T-helper 2 cell treated with Interferon-gamma antibody and Interleukin-4, amounts not matched to agents 5 μg/mL and 100 μg/mL, for 36 hours (primary cell): ENCODE measurements at regions not wholly inside any gene's neighbourhood (a gene's known extent, or its start where the extent isn't known, plus 50 kb on each side); places are given as distances from the start of the nearest gene placed in this dataset.

Experiments
- DNase-seq: peaks from one replicate; pipeline ENCODE4 v3.0.0; 2021; ENCODE audit warnings: low spot score
- H3K27ac Mint-ChIP-seq: one replicate; pipeline ENCODE4 v1.8.0; 2021; ENCODE audit warnings: mild to moderate bottlenecking, mixed read lengths
- H3K27me3 Mint-ChIP-seq: one replicate; pipeline ENCODE4 v1.8.0; 2021; ENCODE audit warnings: low read depth, mixed read lengths
- H3K36me3 Mint-ChIP-seq: one replicate; pipeline ENCODE4 v1.8.0; 2021; ENCODE audit warnings: low read depth, mixed read lengths
- H3K4me1 Mint-ChIP-seq: one replicate; pipeline ENCODE4 v1.8.0; 2021; ENCODE audit warnings: low read depth, mixed read lengths
- H3K4me3 Mint-ChIP-seq: one replicate; pipeline ENCODE4 v1.8.0; 2022; ENCODE audit warnings: mild to moderate bottlenecking, moderate library complexity, mixed read lengths
- H3K9me3 Mint-ChIP-seq: one replicate; pipeline ENCODE4 v1.8.0; 2021; ENCODE audit warnings: mixed read lengths

- no peaks in the 10 kb centered on the region for H3K36me3 Mint-ChIP-seq
- H3K4me1 Mint-ChIP-seq: no peaks in the 10 kb centered on the region
- H3K4me3 Mint-ChIP-seq: no peak overlapping the region
- no peaks in the 10 kb centered on the region for H3K27me3 Mint-ChIP-seq
- DNase-seq: no peak
- no peak overlapping the region for H3K27ac Mint-ChIP-seq
- no peaks in the 10 kb centered on the region for H3K9me3 Mint-ChIP-seq
Observed at GRCh38 chr9:73446306-73446705, 294.6 kb downstream of the ANXA1 start.

- Mint-ChIP-seq H3K9me3 (no peaks in the 10 kb centered on the region), H3K27ac (no peak overlapping the region), H3K4me1 (no peaks in the 10 kb centered on the region), H3K4me3 (no peak overlapping the region), H3K36me3 (no peaks in the 10 kb centered on the region), H3K27me3 (no peaks in the 10 kb centered on the region)
- DNase-seq: no peak
Observed at GRCh38 chr9:73451003-73451402, 299.3 kb downstream of the ANXA1 start.

GRCh38 chr9:73459817-73460216 is 308.2 kb downstream of the ANXA1 start:
- H3K9me3 Mint-ChIP-seq: no peaks in the 10 kb centered on the region
- no peak overlapping the region for H3K27ac Mint-ChIP-seq
- no peaks in the 10 kb centered on the region for H3K4me1 Mint-ChIP-seq
- no peaks in the 10 kb centered on the region for H3K36me3 Mint-ChIP-seq
- DNase-seq: no peak
- no peaks in the 10 kb centered on the region for H3K27me3 Mint-ChIP-seq
- no peak overlapping the region for H3K4me3 Mint-ChIP-seq

- Mint-ChIP-seq H3K27ac (no peak overlapping the region), H3K4me3 (no peak overlapping the region), H3K9me3 (peaks cover 3% of the 10 kb centered on the region), H3K4me1 (no peaks in the 10 kb centered on the region), H3K36me3 (no peaks in the 10 kb centered on the region), H3K27me3 (no peaks in the 10 kb centered on the region)
- no peak for DNase-seq
Observed at GRCh38 chr9:73468716-73469115, 317.1 kb downstream of the ANXA1 start.

- no peak for DNase-seq
- Mint-ChIP-seq H3K27ac (no peak overlapping the region), H3K4me1 (no peaks in the 10 kb centered on the region), H3K9me3 (peaks cover 3% of the 10 kb centered on the region), H3K36me3 (no peaks in the 10 kb centered on the region), H3K4me3 (no peak overlapping the region), H3K27me3 (no peaks in the 10 kb centered on the region)
Observed at GRCh38 chr9:73470766-73471165, 319.1 kb downstream of the ANXA1 start.

GRCh38 chr9:73474002-73474600 is 322.4 kb downstream of the ANXA1 start:
- no peaks in the 10 kb centered on the region for H3K36me3 Mint-ChIP-seq
- no peak for DNase-seq
- no peaks in the 10 kb centered on the region for H3K27me3 Mint-ChIP-seq
- H3K27ac Mint-ChIP-seq: no peak overlapping the region
- no peaks in the 10 kb centered on the region for H3K4me1 Mint-ChIP-seq
- peaks cover 3% of the 10 kb centered on the region for H3K9me3 Mint-ChIP-seq
- no peak overlapping the region for H3K4me3 Mint-ChIP-seq

GRCh38 chr9:73474625-73475024 is 323.0 kb downstream of the ANXA1 start:
- Mint-ChIP-seq H3K27ac (no peak overlapping the region), H3K36me3 (no peaks in the 10 kb centered on the region)

GRCh38 chr9:73494894-73495293 is 343.2 kb downstream of the ANXA1 start:
- DNase-seq: no peak
- no peak overlapping the region for H3K27ac Mint-ChIP-seq
- H3K36me3 Mint-ChIP-seq: no peaks in the 10 kb centered on the region
- H3K9me3 Mint-ChIP-seq: no peaks in the 10 kb centered on the region
- H3K4me1 Mint-ChIP-seq: no peaks in the 10 kb centered on the region
- no peaks in the 10 kb centered on the region for H3K27me3 Mint-ChIP-seq
- H3K4me3 Mint-ChIP-seq: no peak overlapping the region

More at GRCh38 chr9:73474625-73475024, 323.0 kb downstream of the ANXA1 start:
- Mint-ChIP-seq H3K4me3 (no peak overlapping the region), H3K4me1 (no peaks in the 10 kb centered on the region), H3K27me3 (no peaks in the 10 kb centered on the region), H3K9me3 (peaks cover 3% of the 10 kb centered on the region)
- no peak for DNase-seq

GRCh38 chr9:73497796-73498195 is 346.1 kb downstream of the ANXA1 start:
- Mint-ChIP-seq H3K4me1 (no peaks in the 10 kb centered on the region), H3K27ac (no peak overlapping the region), H3K27me3 (no peaks in the 10 kb centered on the region), H3K36me3 (no peaks in the 10 kb centered on the region), H3K9me3 (no peaks in the 10 kb centered on the region), H3K4me3 (no peak overlapping the region)
- no peak for DNase-seq

GRCh38 chr9:73515216-73515615 is 363.6 kb downstream of the ANXA1 start:
- DNase-seq: no peak
- H3K4me1 Mint-ChIP-seq: no peaks in the 10 kb centered on the region
- H3K36me3 Mint-ChIP-seq: no peaks in the 10 kb centered on the region
- no peaks in the 10 kb centered on the region for H3K27me3 Mint-ChIP-seq
- no peak overlapping the region for H3K4me3 Mint-ChIP-seq
- no peak overlapping the region for H3K27ac Mint-ChIP-seq
- no peaks in the 10 kb centered on the region for H3K9me3 Mint-ChIP-seq

- Mint-ChIP-seq H3K36me3 (no peaks in the 10 kb centered on the region), H3K4me3 (no peak overlapping the region), H3K27ac (no peak overlapping the region), H3K4me1 (no peaks in the 10 kb centered on the region), H3K9me3 (no peaks in the 10 kb centered on the region), H3K27me3 (no peaks in the 10 kb centered on the region)
- no peak for DNase-seq
Observed at GRCh38 chr9:73523391-73523790, 371.7 kb downstream of the ANXA1 start.

GRCh38 chr9:73525350-73525749 is 373.7 kb downstream of the ANXA1 start:
- Mint-ChIP-seq H3K27ac (no peak overlapping the region), H3K9me3 (no peaks in the 10 kb centered on the region), H3K27me3 (no peaks in the 10 kb centered on the region), H3K36me3 (no peaks in the 10 kb centered on the region), H3K4me3 (no peak overlapping the region), H3K4me1 (no peaks in the 10 kb centered on the region)
- no peak for DNase-seq

GRCh38 chr9:73527521-73527920 is 375.9 kb downstream of the ANXA1 start:
- Mint-ChIP-seq H3K36me3 (no peaks in the 10 kb centered on the region), H3K9me3 (no peaks in the 10 kb centered on the region), H3K27me3 (no peaks in the 10 kb centered on the region), H3K27ac (no peak overlapping the region), H3K4me3 (no peak overlapping the region), H3K4me1 (no peaks in the 10 kb centered on the region)
- DNase-seq: no peak

GRCh38 chr9:73528926-73529325 is 377.3 kb downstream of the ANXA1 start:
- H3K9me3 Mint-ChIP-seq: no peaks in the 10 kb centered on the region
- H3K27ac Mint-ChIP-seq: no peak overlapping the region
- H3K4me1 Mint-ChIP-seq: no peaks in the 10 kb centered on the region
- H3K27me3 Mint-ChIP-seq: no peaks in the 10 kb centered on the region
- H3K36me3 Mint-ChIP-seq: no peaks in the 10 kb centered on the region
- DNase-seq: no peak
- no peak overlapping the region for H3K4me3 Mint-ChIP-seq

GRCh38 chr9:73529666-73530065 is 378.0 kb downstream of the ANXA1 start:
- Mint-ChIP-seq H3K36me3 (no peaks in the 10 kb centered on the region), H3K4me1 (no peaks in the 10 kb centered on the region), H3K4me3 (no peak overlapping the region), H3K27ac (no peak overlapping the region), H3K9me3 (no peaks in the 10 kb centered on the region), H3K27me3 (no peaks in the 10 kb centered on the region)
- no peak for DNase-seq
